Stimulated activated effector memory CD8-positive, alpha-beta T cell treated with anti-CD3 and anti-CD28 coated beads, Interleukin-12 subunit alpha, Interleukin-12 subunit beta, amount 100 ng/mL, for 72 hours (primary cell): ENCODE measurements at regions not wholly inside any gene's neighbourhood (a gene's known extent, or its start where the extent isn't known, plus 50 kb on each side); places are given as distances from the start of the nearest gene placed in this dataset.
"Not testable (repeated sequence)": the region's sequence is repeated elsewhere in the genome, so short reads cannot be mapped to it uniquely, and the experiment has no call there.

Source experiments
- ATAC-seq: fragments of 150-1000 bp; cut with Tn5 transposase; 2 replicates; pipeline ENCODE4 v1.10.0; 2021
- DNase-seq, 2 donors: peaks; one replicate each; pipeline ENCODE4 v3.0.0; 2021 to 2022; ENCODE audit warnings: low spot score in 2 of 2
- H3K27ac Mint-ChIP-seq: one replicate; pipeline ENCODE4 v1.8.0; 2022; ENCODE audit warnings: mild to moderate bottlenecking, mixed read lengths
- H3K36me3 Mint-ChIP-seq: one replicate; pipeline ENCODE4 v1.8.0; 2022; ENCODE audit warnings: mild to moderate bottlenecking, mixed read lengths
- H3K4me1 Mint-ChIP-seq: one replicate; pipeline ENCODE4 v1.8.0; 2022; ENCODE audit warnings: mixed read lengths
- H3K4me3 Mint-ChIP-seq: one replicate; pipeline ENCODE4 v1.8.0; 2022; ENCODE audit warnings: mild to moderate bottlenecking, mixed read lengths
- H3K9me3 Mint-ChIP-seq: one replicate; pipeline ENCODE4 v1.8.0; 2022; ENCODE audit warnings: mixed read lengths

GRCh38 chr22:34379825-34380224 is 459.5 kb upstream of the LARGE1 start:
- DNase-seq: no peak
- Mint-ChIP-seq H3K9me3 (peaks cover 16% of the 10 kb centered on the region), H3K27ac (no peak overlapping the region), H3K4me3 (no peak overlapping the region), H3K4me1 (no peaks in the 10 kb centered on the region), H3K36me3 (no peaks in the 10 kb centered on the region)
- no peak for ATAC-seq

- Mint-ChIP-seq H3K4me1 (no peaks in the 10 kb centered on the region), H3K4me3 (no peak overlapping the region), H3K36me3 (no peaks in the 10 kb centered on the region), H3K27ac (no peak overlapping the region), H3K9me3 (peaks cover 16% of the 10 kb centered on the region)
- DNase-seq (no peak), ATAC-seq (no peak)
Observed at GRCh38 chr22:34380532-34380931, 460.3 kb upstream of the LARGE1 start.

- peaks cover 13% of the 10 kb centered on the region for H3K9me3 Mint-ChIP-seq
- H3K27ac Mint-ChIP-seq: no peak overlapping the region
- H3K4me1 Mint-ChIP-seq: no peaks in the 10 kb centered on the region
- ATAC-seq: no peak
- DNase-seq: no peak
- no peak overlapping the region for H3K4me3 Mint-ChIP-seq
- no peaks in the 10 kb centered on the region for H3K36me3 Mint-ChIP-seq
Observed at GRCh38 chr22:34390400-34390799, 470.1 kb upstream of the LARGE1 start.

- Mint-ChIP-seq H3K27ac (no peak overlapping the region), H3K4me3 (no peak overlapping the region), H3K9me3 (peaks cover 13% of the 10 kb centered on the region), H3K4me1 (no peaks in the 10 kb centered on the region), H3K36me3 (no peaks in the 10 kb centered on the region)
- DNase-seq (no peak), ATAC-seq (no peak)
Observed at GRCh38 chr22:34395370-34395769, 475.1 kb upstream of the LARGE1 start.

GRCh38 chr22:34403667-34404066 is 483.4 kb upstream of the LARGE1 start:
- no peak for DNase-seq

GRCh38 chr22:34410111-34410510 is 489.8 kb upstream of the LARGE1 start:
- Mint-ChIP-seq H3K9me3 (peaks cover 9% of the 10 kb centered on the region), H3K4me3 (no peak overlapping the region), H3K27ac (no peak overlapping the region), H3K36me3 (no peaks in the 10 kb centered on the region), H3K4me1 (no peaks in the 10 kb centered on the region)
- no peak for ATAC-seq
- no peak for DNase-seq

More at GRCh38 chr22:34403667-34404066, 483.4 kb upstream of the LARGE1 start:
- Mint-ChIP-seq H3K4me3 (no peak overlapping the region), H3K9me3 (peaks cover 13% of the 10 kb centered on the region), H3K27ac (no peak overlapping the region), H3K36me3 (no peaks in the 10 kb centered on the region), H3K4me1 (no peaks in the 10 kb centered on the region)
- no peak for ATAC-seq

- no peak for DNase-seq
- peaks cover 6% of the 10 kb centered on the region for H3K9me3 Mint-ChIP-seq
- ATAC-seq: peak; percentile 50
- H3K36me3 Mint-ChIP-seq: no peaks in the 10 kb centered on the region
- no peaks in the 10 kb centered on the region for H3K4me1 Mint-ChIP-seq
- no peak overlapping the region for H3K27ac Mint-ChIP-seq
- H3K4me3 Mint-ChIP-seq: no peak overlapping the region
Observed at GRCh38 chr22:34414467-34415440, 494.5 kb upstream of the LARGE1 start.

GRCh38 chr22:34416022-34416860 is 496.0 kb upstream of the LARGE1 start:
- H3K9me3 Mint-ChIP-seq: peaks cover 4% of the 10 kb centered on the region
- ATAC-seq: no peak
- DNase-seq: no peak
- H3K27ac Mint-ChIP-seq: no peak overlapping the region
- no peaks in the 10 kb centered on the region for H3K4me1 Mint-ChIP-seq
- no peaks in the 10 kb centered on the region for H3K36me3 Mint-ChIP-seq
- H3K4me3 Mint-ChIP-seq: no peak overlapping the region

GRCh38 chr22:34422948-34423347 is 502.7 kb upstream of the LARGE1 start:
- H3K4me3 Mint-ChIP-seq, ATAC-seq, H3K27ac Mint-ChIP-seq, H3K36me3 Mint-ChIP-seq, DNase-seq, H3K4me1 Mint-ChIP-seq, H3K9me3 Mint-ChIP-seq: not testable (repeated sequence)

GRCh38 chr22:34427436-34427835 is 507.2 kb upstream of the LARGE1 start:
- Mint-ChIP-seq H3K27ac (no peak overlapping the region), H3K4me1 (no peaks in the 10 kb centered on the region), H3K9me3 (peaks cover 9% of the 10 kb centered on the region), H3K36me3 (no peaks in the 10 kb centered on the region), H3K4me3 (no peak overlapping the region)
- no peak for ATAC-seq
- DNase-seq: no peak

GRCh38 chr22:34427841-34428240 is 507.6 kb upstream of the LARGE1 start:
- Mint-ChIP-seq H3K4me3 (no peak overlapping the region), H3K9me3 (peaks cover 9% of the 10 kb centered on the region), H3K4me1 (no peaks in the 10 kb centered on the region), H3K27ac (no peak overlapping the region), H3K36me3 (no peaks in the 10 kb centered on the region)
- DNase-seq: no peak
- ATAC-seq: no peak

- no peaks in the 10 kb centered on the region for H3K4me1 Mint-ChIP-seq
- no peak for DNase-seq
- no peak for ATAC-seq
- no peaks in the 10 kb centered on the region for H3K36me3 Mint-ChIP-seq
- H3K9me3 Mint-ChIP-seq: peaks cover 9% of the 10 kb centered on the region
- no peak overlapping the region for H3K4me3 Mint-ChIP-seq
- H3K27ac Mint-ChIP-seq: no peak overlapping the region
Observed at GRCh38 chr22:34429314-34429713, 509.0 kb upstream of the LARGE1 start.

- no peak for ATAC-seq
Observed at GRCh38 chr22:34430386-34430785, 510.1 kb upstream of the LARGE1 start.

GRCh38 chr22:34434371-34434770 is 514.1 kb upstream of the LARGE1 start:
- Mint-ChIP-seq H3K36me3 (no peaks in the 10 kb centered on the region), H3K27ac (no peak overlapping the region), H3K4me3 (no peak overlapping the region), H3K9me3 (peaks cover 14% of the 10 kb centered on the region), H3K4me1 (no peaks in the 10 kb centered on the region)
- no peak for ATAC-seq
- no peak for DNase-seq

More at GRCh38 chr22:34430386-34430785, 510.1 kb upstream of the LARGE1 start:
- Mint-ChIP-seq H3K4me3 (no peak overlapping the region), H3K36me3 (no peaks in the 10 kb centered on the region), H3K27ac (no peak overlapping the region), H3K4me1 (no peaks in the 10 kb centered on the region), H3K9me3 (peaks cover 9% of the 10 kb centered on the region)
- no peak for DNase-seq

- H3K9me3 Mint-ChIP-seq: peaks cover 14% of the 10 kb centered on the region
- H3K4me3 Mint-ChIP-seq: no peak overlapping the region
- no peak overlapping the region for H3K27ac Mint-ChIP-seq
- H3K4me1 Mint-ChIP-seq: no peaks in the 10 kb centered on the region
- no peaks in the 10 kb centered on the region for H3K36me3 Mint-ChIP-seq
- no peak for DNase-seq
- no peak for ATAC-seq
Observed at GRCh38 chr22:34437140-34437539, 516.9 kb upstream of the LARGE1 start.
